HepG2 (cell line): ENCODE measurements at regions not wholly inside any gene's neighbourhood (a gene's known extent, or its start where the extent isn't known, plus 50 kb on each side); places are given as distances from the start of the nearest gene placed in this dataset.

Experiments
- CHD4 ChIP-seq: fragments of 200-600 bp; sonication (generic); IDR thresholded peaks from 2 replicates; pipeline ENCODE4 v1.7.0; 2017; ENCODE audit warnings: mild to moderate bottlenecking, low read length, borderline replicate concordance
- CREB1 ChIP-seq, 2 experiments: fragments of 450-650 bp in 1 of 2; IDR thresholded peaks; 2 replicates each; pipeline ENCODE4 v1.6.1; 2016 to 2017; ENCODE audit warnings: control low read depth in 1 of 2, mild to moderate bottlenecking in 1 of 2, missing compliant biosample characterization in 1 of 2, missing genetic modification characterization in 1 of 2
- FOXA1 ChIP-seq, 2 experiments: fragments of 450-650 bp in 1 of 2; sonication (generic) in 1 of 2; formaldehyde crosslinking in 1 of 2; IDR thresholded peaks; 2 replicates each; pipeline versions ENCODE4 v1.4.0 to v1.6.1; 2016 to 2020; ENCODE audit warnings: missing genetic modification reagents in 1 of 2
- HOXA3 ChIP-seq: sonication (generic); formaldehyde crosslinking; IDR thresholded peaks from 2 replicates; pipeline ENCODE4 v1.5.0; 2020; ENCODE audit warnings: missing genetic modification reagents
- IKZF1 ChIP-seq: fragments of 450-650 bp; IDR thresholded peaks from 2 replicates; pipeline ENCODE4 v1.7.1; 2016
- IRF2 ChIP-seq: IDR thresholded peaks from 2 replicates; pipeline ENCODE4 v1.6.1; 2018; ENCODE audit warnings: missing genetic modification reagents, missing compliant biosample characterization
- KDM5B ChIP-seq: sonication (generic); formaldehyde crosslinking; IDR thresholded peaks from 2 replicates; pipeline ENCODE4 v1.4.0; 2020; ENCODE audit warnings: missing genetic modification reagents, mild to moderate bottlenecking, borderline replicate concordance
- LCORL ChIP-seq, 2 experiments: fragments of 450-650 bp in 1 of 2; sonication (generic) in 1 of 2; formaldehyde crosslinking in 1 of 2; IDR thresholded peaks; 2 replicates each; pipeline versions ENCODE4 v1.5.0 to v1.6.1; 2017 to 2020; ENCODE audit warnings: antibody characterized with exemption in 1 of 2, missing genetic modification reagents in 1 of 2
- PCBP2 ChIP-seq: fragments of 200-400 bp; formaldehyde crosslinking; optimal IDR thresholded peaks from 2 replicates; pipeline ENCODE3; 2018; ENCODE audit warnings: low read length, low read depth; ENCODE audit not compliant: poor library complexity, severe bottlenecking
- PHF5A ChIP-seq: IDR thresholded peaks from one replicate; pipeline ENCODE4 v1.6.1; 2018; ENCODE audit warnings: low read depth, missing genetic modification reagents; ENCODE audit not compliant: unreplicated experiment
- SMAD3 ChIP-seq: sonication (generic); formaldehyde crosslinking; IDR thresholded peaks from 2 replicates; pipeline ENCODE4 v1.4.0; 2020; ENCODE audit warnings: missing genetic modification reagents
- SMAD9 ChIP-seq: sonication (generic); formaldehyde crosslinking; IDR thresholded peaks from 2 replicates; pipeline ENCODE4 v1.5.1; 2020; ENCODE audit warnings: mild to moderate bottlenecking, missing genetic modification reagents
- SMYD3 ChIP-seq: sonication (generic); formaldehyde crosslinking; IDR thresholded peaks from 2 replicates; pipeline ENCODE4 v1.8.1; 2023; ENCODE audit warnings: mild to moderate bottlenecking, missing genetic modification reagents
- SP1 ChIP-seq, 2 experiments: fragments of 450-650 bp in 1 of 2; sonication (generic) in 1 of 2; formaldehyde crosslinking in 1 of 2; IDR thresholded peaks; 2 replicates each; pipeline versions ENCODE4 v1.4.0 to v1.6.1; 2016 to 2020; ENCODE audit warnings: missing genetic modification reagents in 1 of 2
- SRF ChIP-seq: IDR thresholded peaks from 2 replicates; pipeline ENCODE4 v1.6.1; 2011; ENCODE audit warnings: mild to moderate bottlenecking, low read depth, low read length, moderate library complexity
- STAT5B ChIP-seq: sonication (generic); formaldehyde crosslinking; IDR thresholded peaks from 2 replicates; pipeline ENCODE4 v1.4.0; 2020; ENCODE audit warnings: missing genetic modification reagents
- ZNF138 ChIP-seq: sonication (generic); formaldehyde crosslinking; IDR thresholded peaks from 2 replicates; pipeline ENCODE4 v1.5.0; 2020; ENCODE audit warnings: mild to moderate bottlenecking, low read depth, missing genetic modification reagents
- ZNF263 ChIP-seq: sonication (generic); formaldehyde crosslinking; IDR thresholded peaks from 2 replicates; pipeline ENCODE4 v1.4.0; 2020; ENCODE audit warnings: missing genetic modification reagents
- ZNF292 ChIP-seq: sonication (generic); formaldehyde crosslinking; IDR thresholded peaks from 2 replicates; pipeline ENCODE4 v1.8.1; 2022; ENCODE audit warnings: mild to moderate bottlenecking, low read depth, missing genetic modification reagents, borderline replicate concordance
- ZNF558 ChIP-seq: sonication (generic); formaldehyde crosslinking; IDR thresholded peaks from 2 replicates; pipeline ENCODE4 v1.9.0; 2022; ENCODE audit warnings: mild to moderate bottlenecking, missing genetic modification reagents, borderline replicate concordance
- ZNF746 ChIP-seq: sonication (generic); formaldehyde crosslinking; IDR thresholded peaks from 2 replicates; pipeline ENCODE4 v1.8.0; 2022; ENCODE audit warnings: mild to moderate bottlenecking, missing genetic modification reagents
- TF ChIP-seq, protein P1 (sequence below): sonication (generic); formaldehyde crosslinking; IDR thresholded peaks from 2 replicates; pipeline ENCODE4 v1.4.0; 2020; ENCODE audit warnings: missing genetic modification reagents
- TF ChIP-seq, protein P2 (sequence below): sonication (generic); formaldehyde crosslinking; IDR thresholded peaks from 2 replicates; pipeline ENCODE4 v1.4.0; 2020; ENCODE audit warnings: mild to moderate bottlenecking, missing genetic modification reagents
- TF ChIP-seq, protein P3 (sequence below): sonication (generic); formaldehyde crosslinking; IDR thresholded peaks from 2 replicates; pipeline ENCODE4 v1.5.0; 2020; ENCODE audit warnings: mild to moderate bottlenecking, missing genetic modification reagents

DNA sequence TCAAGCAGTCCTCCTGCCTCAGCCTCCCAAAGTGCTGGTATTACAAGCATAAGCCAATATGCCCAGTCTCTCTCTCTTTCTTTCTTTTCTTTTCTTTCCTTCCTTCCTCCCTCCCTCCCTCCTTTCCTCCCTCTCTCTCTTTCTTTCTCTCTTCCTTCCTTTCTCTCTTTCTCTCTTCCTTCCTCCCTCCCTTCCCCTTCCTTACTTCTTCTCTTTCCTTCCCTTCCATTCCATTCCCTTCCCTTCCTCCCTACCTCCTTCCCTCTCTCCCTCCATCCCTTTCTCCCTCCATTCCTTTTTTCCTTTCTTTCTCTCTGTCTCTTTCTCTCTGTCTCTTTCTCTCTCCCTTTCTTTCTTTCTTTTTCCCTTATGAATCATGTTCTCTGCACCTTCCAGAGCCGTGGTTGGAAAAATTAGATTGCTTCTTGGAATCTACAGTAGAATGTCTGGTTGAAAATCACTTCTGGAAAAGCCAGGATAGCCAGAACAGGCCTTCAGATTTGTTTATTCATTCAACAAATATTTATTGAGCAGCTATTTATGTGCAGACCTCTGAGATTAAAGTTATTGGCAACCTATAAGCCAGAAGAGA, 68.4 kb upstream of the ARHGAP5 start (continued):
- TF ChIP-seq, protein P1, sequence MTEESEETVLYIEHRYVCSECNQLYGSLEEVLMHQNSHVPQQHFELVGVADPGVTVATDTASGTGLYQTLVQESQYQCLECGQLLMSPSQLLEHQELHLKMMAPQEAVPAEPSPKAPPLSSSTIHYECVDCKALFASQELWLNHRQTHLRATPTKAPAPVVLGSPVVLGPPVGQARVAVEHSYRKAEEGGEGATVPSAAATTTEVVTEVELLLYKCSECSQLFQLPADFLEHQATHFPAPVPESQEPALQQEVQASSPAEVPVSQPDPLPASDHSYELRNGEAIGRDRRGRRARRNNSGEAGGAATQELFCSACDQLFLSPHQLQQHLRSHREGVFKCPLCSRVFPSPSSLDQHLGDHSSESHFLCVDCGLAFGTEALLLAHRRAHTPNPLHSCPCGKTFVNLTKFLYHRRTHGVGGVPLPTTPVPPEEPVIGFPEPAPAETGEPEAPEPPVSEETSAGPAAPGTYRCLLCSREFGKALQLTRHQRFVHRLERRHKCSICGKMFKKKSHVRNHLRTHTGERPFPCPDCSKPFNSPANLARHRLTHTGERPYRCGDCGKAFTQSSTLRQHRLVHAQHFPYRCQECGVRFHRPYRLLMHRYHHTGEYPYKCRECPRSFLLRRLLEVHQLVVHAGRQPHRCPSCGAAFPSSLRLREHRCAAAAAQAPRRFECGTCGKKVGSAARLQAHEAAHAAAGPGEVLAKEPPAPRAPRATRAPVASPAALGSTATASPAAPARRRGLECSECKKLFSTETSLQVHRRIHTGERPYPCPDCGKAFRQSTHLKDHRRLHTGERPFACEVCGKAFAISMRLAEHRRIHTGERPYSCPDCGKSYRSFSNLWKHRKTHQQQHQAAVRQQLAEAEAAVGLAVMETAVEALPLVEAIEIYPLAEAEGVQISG (CRISPR knock-in tag): no peak
- TF ChIP-seq CREB1 (IDR thresholded peaks at IDR 0.05) (no peak), CREB1 (CRISPR knock-in tag; IDR thresholded peaks at IDR 0.05) (no peak), IRF2 (CRISPR knock-in tag) (no peak), ZNF263 (CRISPR knock-in tag) (no peak), SMAD9 (CRISPR knock-in tag) (no peak), LCORL (IDR thresholded peaks at IDR 0.05) (peak; percentile 31; the same call in 1 of the 2 replicates), LCORL (CRISPR knock-in tag; IDR thresholded peaks at IDR 0.05) (no peak), ZNF746 (no peak), STAT5B (CRISPR knock-in tag) (no peak), HOXA3 (CRISPR knock-in tag) (no peak), IKZF1 (peak; percentile 72; the same call in 1 of the 2 replicates), ZNF292 (CRISPR knock-in tag) (no peak), KDM5B (CRISPR knock-in tag) (no peak), SMAD3 (CRISPR knock-in tag) (no peak), FOXA1 (IDR thresholded peaks at IDR 0.05) (peak; percentile 44; the same call in 1 of the 2 replicates), FOXA1 (CRISPR knock-in tag; IDR thresholded peaks at IDR 0.05) (no peak), PCBP2 (peak; percentile 98), SRF (no peak), SP1 (IDR thresholded peaks at IDR 0.05) (no peak), SP1 (CRISPR knock-in tag; IDR thresholded peaks at IDR 0.05) (no peak), ZNF138 (CRISPR knock-in tag) (no peak), ZNF558 (CRISPR knock-in tag) (no peak), PHF5A (CRISPR knock-in tag) (no peak), CHD4 (no peak), SMYD3 (CRISPR knock-in tag) (no peak)
- TF ChIP-seq, protein P2, sequence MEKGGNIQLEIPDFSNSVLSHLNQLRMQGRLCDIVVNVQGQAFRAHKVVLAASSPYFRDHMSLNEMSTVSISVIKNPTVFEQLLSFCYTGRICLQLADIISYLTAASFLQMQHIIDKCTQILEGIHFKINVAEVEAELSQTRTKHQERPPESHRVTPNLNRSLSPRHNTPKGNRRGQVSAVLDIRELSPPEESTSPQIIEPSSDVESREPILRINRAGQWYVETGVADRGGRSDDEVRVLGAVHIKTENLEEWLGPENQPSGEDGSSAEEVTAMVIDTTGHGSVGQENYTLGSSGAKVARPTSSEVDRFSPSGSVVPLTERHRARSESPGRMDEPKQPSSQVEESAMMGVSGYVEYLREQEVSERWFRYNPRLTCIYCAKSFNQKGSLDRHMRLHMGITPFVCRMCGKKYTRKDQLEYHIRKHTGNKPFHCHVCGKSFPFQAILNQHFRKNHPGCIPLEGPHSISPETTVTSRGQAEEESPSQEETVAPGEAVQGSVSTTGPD (CRISPR knock-in tag): no peak
- TF ChIP-seq, protein P3, sequence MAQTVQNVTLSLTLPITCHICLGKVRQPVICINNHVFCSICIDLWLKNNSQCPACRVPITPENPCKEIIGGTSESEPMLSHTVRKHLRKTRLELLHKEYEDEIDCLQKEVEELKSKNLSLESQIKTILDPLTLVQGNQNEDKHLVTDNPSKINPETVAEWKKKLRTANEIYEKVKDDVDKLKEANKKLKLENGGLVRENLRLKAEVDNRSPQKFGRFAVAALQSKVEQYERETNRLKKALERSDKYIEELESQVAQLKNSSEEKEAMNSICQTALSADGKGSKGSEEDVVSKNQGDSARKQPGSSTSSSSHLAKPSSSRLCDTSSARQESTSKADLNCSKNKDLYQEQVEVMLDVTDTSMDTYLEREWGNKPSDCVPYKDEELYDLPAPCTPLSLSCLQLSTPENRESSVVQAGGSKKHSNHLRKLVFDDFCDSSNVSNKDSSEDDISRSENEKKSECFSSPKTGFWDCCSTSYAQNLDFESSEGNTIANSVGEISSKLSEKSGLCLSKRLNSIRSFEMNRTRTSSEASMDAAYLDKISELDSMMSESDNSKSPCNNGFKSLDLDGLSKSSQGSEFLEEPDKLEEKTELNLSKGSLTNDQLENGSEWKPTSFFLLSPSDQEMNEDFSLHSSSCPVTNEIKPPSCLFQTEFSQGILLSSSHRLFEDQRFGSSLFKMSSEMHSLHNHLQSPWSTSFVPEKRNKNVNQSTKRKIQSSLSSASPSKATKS (CRISPR knock-in tag): no peak
